ENCODE measurements at regions not wholly inside any gene's neighbourhood (a gene's known extent, or its start where the extent isn't known, plus 50 kb on each side); places are given as distances from the start of the nearest gene placed in this dataset.

- Histone ChIP-seq H3K27ac (no peak overlapping the region), H3K36me3 (no peaks in the 10 kb centered on the region), H3K27me3 (no peaks in the 10 kb centered on the region), H3K4me1 (no peaks in the 10 kb centered on the region), H3K4me3 (no peak overlapping the region), H3K9me3 (no peaks in the 10 kb centered on the region)
- ATAC-seq (ENCODE audit: low FRiP score in 2 of 2) (no peak), DNase-seq (no peak)
- WGBS, 2 donors = 77 to 93% methylated on average over 3 of the region's 3 CpGs
- TF ChIP-seq POLR2AphosphoS5 (IDR thresholded peaks at IDR 0.05) (no peak), CTCF (IDR thresholded peaks at IDR 0.05) (no peak)
Measured at GRCh38 chr5:17794201-17794600, 159.9 kb downstream of the TAF11L14 start.

- DNase-seq = no peak
- Histone ChIP-seq H3K36me3 (no peaks in the 10 kb centered on the region), H3K4me1 (no peaks in the 10 kb centered on the region), H3K27ac (no peak overlapping the region), H3K4me3 (no peak overlapping the region), H3K27me3 (no peaks in the 10 kb centered on the region), H3K9me3 (no peaks in the 10 kb centered on the region)
- whole genome bisulfite sequencing, 2 donors = 52 to 62% methylated on average over 2 of the region's 2 CpGs
- no peak for TF ChIP-seq POLR2AphosphoS5 (IDR thresholded peaks at IDR 0.05)
- no peak for TF ChIP-seq EP300 (IDR thresholded peaks at IDR 0.05)
- TF ChIP-seq POLR2A (IDR thresholded peaks at IDR 0.05) = no peak
- no peak for TF ChIP-seq CTCF (IDR thresholded peaks at IDR 0.05)
- ATAC-seq (ENCODE audit: low FRiP score in 2 of 2) = no peak
Measured at GRCh38 chr5:17794815-17795214, 160.6 kb downstream of the TAF11L14 start.

GRCh38 chr5:17796142-17796541, 161.9 kb downstream of the TAF11L14 start:
- Histone ChIP-seq H3K4me1 (no peaks in the 10 kb centered on the region), H3K27me3 (no peaks in the 10 kb centered on the region), H3K27ac (no peak overlapping the region), H3K9me3 (no peaks in the 10 kb centered on the region), H3K4me3 (no peak overlapping the region), H3K36me3 (no peaks in the 10 kb centered on the region)
- 63 to 80% methylated on average over 5 of the region's 5 CpGs for WGBS, 2 donors
- DNase-seq (no peak), ATAC-seq (ENCODE audit: low FRiP score in 2 of 2) (no peak)
- TF ChIP-seq CTCF (IDR thresholded peaks at IDR 0.05) (no peak), EP300 (IDR thresholded peaks at IDR 0.05) (no peak), POLR2A (IDR thresholded peaks at IDR 0.05) (no peak), POLR2AphosphoS5 (IDR thresholded peaks at IDR 0.05) (no peak)

DNA sequence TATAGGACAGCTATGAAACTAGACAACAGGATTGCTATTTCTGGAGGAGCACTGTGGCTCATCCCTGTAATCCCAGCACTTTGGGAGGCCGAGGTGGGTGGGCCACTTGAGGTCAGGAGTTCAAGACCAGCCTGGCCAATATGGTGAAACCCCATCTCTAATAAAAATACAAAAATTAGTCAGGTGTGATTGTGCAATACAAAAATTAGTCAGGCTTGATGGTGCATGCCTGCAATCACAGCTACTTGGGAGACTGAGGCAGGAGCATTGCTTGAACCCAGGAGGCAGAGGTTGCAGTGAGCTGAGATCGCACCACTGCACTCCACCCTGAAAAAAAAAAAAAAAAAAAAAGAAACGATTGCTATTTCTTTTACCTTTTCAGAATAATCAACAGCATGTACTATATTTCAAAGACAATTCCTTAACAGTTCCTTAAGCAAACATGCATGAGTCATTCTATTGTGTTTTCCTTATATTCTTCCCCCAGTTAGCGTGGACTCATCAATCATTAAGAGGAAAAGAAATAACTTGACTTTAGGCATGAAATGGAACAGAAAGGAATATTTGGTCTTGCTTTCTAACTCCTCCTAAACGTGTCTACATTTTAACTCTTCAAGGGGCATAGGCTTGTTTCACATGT, 162.6 kb downstream of the TAF11L14 start:
- Histone ChIP-seq H3K9me3 (no peaks in the 10 kb centered on the region), H3K27ac (no peak overlapping the region), H3K4me1 (no peaks in the 10 kb centered on the region), H3K27me3 (no peaks in the 10 kb centered on the region), H3K4me3 (no peak overlapping the region), H3K36me3 (no peaks in the 10 kb centered on the region)
- ATAC-seq (ENCODE audit: low FRiP score in 2 of 2) (no peak), DNase-seq (no peak)
- TF ChIP-seq CTCF (IDR thresholded peaks at IDR 0.05) (no peak), POLR2A (IDR thresholded peaks at IDR 0.05) (no peak), EP300 (IDR thresholded peaks at IDR 0.05) (no peak), POLR2AphosphoS5 (IDR thresholded peaks at IDR 0.05) (no peak)
- 49 to 51% methylated on average over 5 of the region's 5 CpGs for WGBS, 2 donors

DNA sequence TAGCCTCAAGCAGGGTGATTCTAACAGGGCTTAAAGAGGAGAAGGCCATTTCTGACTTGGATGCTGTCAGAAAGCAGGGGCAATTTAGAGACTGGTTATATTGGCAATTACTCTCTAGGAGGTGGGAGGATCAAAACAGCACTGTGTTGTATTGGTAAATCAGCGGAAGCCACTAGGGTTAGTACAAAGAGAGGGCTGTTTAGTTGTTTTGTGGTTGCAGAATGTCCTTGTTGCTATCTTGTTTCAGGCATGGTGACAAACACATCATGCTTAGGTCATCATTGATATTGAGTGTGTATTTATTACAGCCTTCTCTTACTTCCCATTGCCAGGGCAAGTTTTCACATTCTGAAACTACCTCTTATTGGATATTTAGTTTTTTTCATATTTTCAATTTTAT, 165.3 kb downstream of the TAF11L14 start:
- no peak for TF ChIP-seq CTCF (IDR thresholded peaks at IDR 0.05)
- 100% methylated on average over 1 of the region's 1 CpG for WGBS, 2 donors

More for the DNA sequence above, 165.3 kb downstream of the TAF11L14 start:
- DNase-seq (no peak), ATAC-seq (ENCODE audit: low FRiP score in 2 of 2) (no peak)
- no peaks in the 10 kb centered on the region for H3K36me3 ChIP-seq
- no peaks in the 10 kb centered on the region for H3K9me3 ChIP-seq
- no peaks in the 10 kb centered on the region for H3K4me1 ChIP-seq
- H3K27ac ChIP-seq = no peak overlapping the region
- no peaks in the 10 kb centered on the region for H3K27me3 ChIP-seq
- H3K4me3 ChIP-seq = no peak overlapping the region
